ENCODE measurements at regions not wholly inside any gene's neighbourhood (a gene's known extent, or its start where the extent isn't known, plus 50 kb on each side); places are given as distances from the start of the nearest gene placed in this dataset.

DNA sequence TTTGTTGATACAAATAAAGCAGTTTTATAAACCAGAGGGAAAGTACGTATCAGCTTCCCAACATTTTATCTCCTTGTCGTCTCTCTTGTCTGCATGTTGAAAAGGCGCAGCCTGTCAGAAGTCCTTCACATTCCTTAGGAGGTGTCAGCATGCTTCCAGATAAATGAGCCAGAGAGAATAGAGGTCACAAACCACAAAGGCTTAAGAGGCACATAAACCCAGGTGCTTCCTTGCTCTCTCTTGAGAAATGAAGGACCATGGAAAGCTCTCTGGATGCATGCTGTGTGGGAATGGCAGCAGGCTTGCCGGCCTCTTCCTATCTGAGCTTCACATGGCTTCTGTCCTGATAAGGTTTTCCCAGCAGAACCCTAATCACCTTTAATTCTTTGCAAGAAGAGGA is 448.5 kb downstream of the XPNPEP1 start:
- intact Hi-C loops (cut with DNase I; ENCODE audit: low total_unique reads): no loop called here
- no peak overlapping the region for H3K4me3 ChIP-seq
- no peaks in the 10 kb centered on the region for H3K27me3 ChIP-seq
- H3K9me3 ChIP-seq: no peaks in the 10 kb centered on the region
- TF ChIP-seq CTCF (IDR thresholded peaks at IDR 0.05) (no peak), POLR2A (IDR thresholded peaks at IDR 0.05) (no peak)
- H3K27ac ChIP-seq: peak overlapping the region in 1 of 2 donors; percentile 15
- H3K36me3 ChIP-seq (ENCODE audit: low read depth, missing control alignments): no peaks in the 10 kb centered on the region
- peak; percentile 33 for DNase-seq
- WGBS, 2 donors: 33 to 49% methylated on average over 4 of the region's 4 CpGs
- peaks cover 16% of the 10 kb centered on the region for H3K4me1 ChIP-seq

DNA sequence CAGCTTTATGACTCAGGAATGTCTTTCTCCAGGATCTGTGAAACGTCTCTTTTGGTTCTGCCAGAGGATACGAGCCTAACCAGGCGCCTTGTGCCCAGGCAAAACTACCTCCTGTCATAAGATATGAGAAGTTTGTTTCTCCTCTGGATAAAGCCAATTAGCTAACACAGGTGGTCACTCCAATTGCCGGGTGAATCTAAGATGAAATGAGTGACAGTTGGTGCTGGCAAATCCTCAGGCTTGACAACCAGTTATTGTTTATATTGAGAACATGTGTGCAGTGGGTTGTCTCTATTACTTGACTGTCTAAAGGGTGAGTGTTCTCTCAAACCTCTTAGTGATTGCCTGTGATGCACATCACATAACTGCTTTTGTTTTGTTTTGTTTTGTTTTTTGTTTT is 449.1 kb downstream of the XPNPEP1 start:
- DNase-seq: no peak
- Histone ChIP-seq H3K27me3 (no peaks in the 10 kb centered on the region), H3K36me3 (ENCODE audit: low read depth, missing control alignments) (no peaks in the 10 kb centered on the region), H3K27ac (no peak overlapping the region), H3K4me1 (peaks cover 16% of the 10 kb centered on the region), H3K9me3 (no peaks in the 10 kb centered on the region), H3K4me3 (no peak overlapping the region)
- 45 to 70% methylated on average over 4 of the region's 4 CpGs for WGBS, 2 donors
- TF ChIP-seq CTCF (IDR thresholded peaks at IDR 0.05) (no peak), POLR2A (IDR thresholded peaks at IDR 0.05) (no peak)
- intact Hi-C loops (cut with DNase I; ENCODE audit: low total_unique reads): no loop called here

GRCh38 chr10:109467551-109467950 is 455.8 kb downstream of the XPNPEP1 start:
- WGBS, 2 donors: 92 to 94% methylated on average over 2 of the region's 2 CpGs
- DNase-seq: no peak
- intact Hi-C loops (cut with DNase I; ENCODE audit: low total_unique reads): no loop called here
- H3K9me3 ChIP-seq: no peaks in the 10 kb centered on the region
- no peaks in the 10 kb centered on the region for H3K36me3 ChIP-seq (ENCODE audit: low read depth, missing control alignments)
- H3K4me1 ChIP-seq: no peaks in the 10 kb centered on the region
- no peaks in the 10 kb centered on the region for H3K27me3 ChIP-seq
- TF ChIP-seq POLR2A (IDR thresholded peaks at IDR 0.05) (no peak), CTCF (IDR thresholded peaks at IDR 0.05) (no peak)
- no peak overlapping the region for H3K4me3 ChIP-seq
- H3K27ac ChIP-seq: no peak overlapping the region

DNA sequence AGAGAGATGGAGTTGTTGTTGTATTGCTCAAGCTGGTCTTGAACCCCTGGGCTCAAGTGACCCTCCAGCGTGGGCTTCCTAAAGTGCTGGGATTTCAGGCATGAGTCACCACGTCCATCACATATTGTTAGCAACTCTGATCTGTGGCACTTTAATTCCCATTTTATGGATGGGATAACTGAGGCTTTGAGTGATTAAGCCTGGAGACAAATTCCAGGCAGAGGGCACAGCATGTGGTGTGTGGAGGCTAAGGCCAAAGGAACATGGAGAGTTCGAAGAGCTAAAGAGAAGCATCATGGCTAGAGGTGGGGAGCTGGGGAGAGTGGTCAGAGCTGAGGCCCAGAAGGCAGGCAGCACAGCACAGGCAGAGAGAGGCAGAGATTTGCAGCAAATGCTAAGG is 458.4 kb downstream of the XPNPEP1 start:
- WGBS, 2 donors: 92 to 97% methylated on average over 3 of the region's 3 CpGs
- intact Hi-C loops (cut with DNase I; ENCODE audit: low total_unique reads): no loop called here
- Histone ChIP-seq H3K27ac (no peak overlapping the region), H3K36me3 (ENCODE audit: low read depth, missing control alignments) (no peaks in the 10 kb centered on the region), H3K4me1 (no peaks in the 10 kb centered on the region), H3K9me3 (no peaks in the 10 kb centered on the region), H3K27me3 (no peaks in the 10 kb centered on the region), H3K4me3 (no peak overlapping the region)
- no peak for DNase-seq
- TF ChIP-seq CTCF (IDR thresholded peaks at IDR 0.05) (no peak), POLR2A (IDR thresholded peaks at IDR 0.05) (no peak)

- no peaks in the 10 kb centered on the region for H3K9me3 ChIP-seq
- H3K36me3 ChIP-seq (ENCODE audit: low read depth, missing control alignments): no peaks in the 10 kb centered on the region
- H3K27ac ChIP-seq: no peak overlapping the region
- TF ChIP-seq POLR2A (IDR thresholded peaks at IDR 0.05): no peak
- no peak for TF ChIP-seq CTCF (IDR thresholded peaks at IDR 0.05)
- 1 to 6% methylated on average over 5 to 9 of the region's 9 CpGs for WGBS, 2 donors
- no peaks in the 10 kb centered on the region for H3K4me1 ChIP-seq
- intact Hi-C loops (cut with DNase I; ENCODE audit: low total_unique reads): no loop called here
- peak; percentile 16 for DNase-seq
- H3K4me3 ChIP-seq: peak overlapping the region; percentile 44 to 60
- H3K27me3 ChIP-seq: no peaks in the 10 kb centered on the region
These were observed 466.0 kb downstream of the XPNPEP1 start for GRCh38 chr10:109457302-109457638.

All from testis (tissue), 2 donors.